ENCODE measurements at regions not wholly inside any gene's neighbourhood (a gene's known extent, or its start where the extent isn't known, plus 50 kb on each side); places are given as distances from the start of the nearest gene placed in this dataset.

DNA sequence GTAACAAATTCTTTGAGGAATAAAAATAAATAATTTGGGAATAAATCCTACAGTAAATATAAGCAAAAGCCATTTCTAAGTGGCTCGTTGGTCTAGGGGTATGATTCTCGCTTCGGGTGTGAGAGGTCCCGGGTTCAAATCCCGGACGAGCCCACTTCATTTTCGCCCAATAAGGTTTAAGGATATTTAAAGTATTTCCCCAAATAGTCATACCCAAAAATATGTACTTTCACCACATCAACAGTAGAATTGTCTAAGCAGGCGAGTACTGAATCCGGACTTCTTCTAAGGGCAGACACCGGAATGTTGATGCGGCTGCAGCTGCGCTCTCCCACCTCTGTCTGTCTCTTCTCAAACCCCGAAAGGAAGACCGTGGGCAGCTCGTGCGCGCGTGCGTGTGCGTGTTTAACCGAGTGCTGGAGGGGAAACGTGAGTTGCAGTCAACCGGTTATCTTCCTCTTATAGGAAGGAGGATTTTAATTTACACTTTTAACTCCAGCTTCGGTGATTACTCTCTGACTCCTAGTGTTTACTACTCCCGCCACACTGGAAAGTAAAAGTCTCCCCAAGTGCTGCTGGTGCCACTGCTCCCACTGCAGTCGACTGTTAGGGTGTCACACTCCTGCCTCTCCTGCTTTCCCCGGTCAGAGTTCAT lies 155.7 kb upstream of the PRSS16 start (continued):
- 0 out of 2 replicates have a peak, but pooled peaks have one; percentile 82 for TF ChIP-seq NFATC3 (CRISPR knock-in tag; IDR thresholded peaks at IDR 0.05)
- TF ChIP-seq, protein P1, sequence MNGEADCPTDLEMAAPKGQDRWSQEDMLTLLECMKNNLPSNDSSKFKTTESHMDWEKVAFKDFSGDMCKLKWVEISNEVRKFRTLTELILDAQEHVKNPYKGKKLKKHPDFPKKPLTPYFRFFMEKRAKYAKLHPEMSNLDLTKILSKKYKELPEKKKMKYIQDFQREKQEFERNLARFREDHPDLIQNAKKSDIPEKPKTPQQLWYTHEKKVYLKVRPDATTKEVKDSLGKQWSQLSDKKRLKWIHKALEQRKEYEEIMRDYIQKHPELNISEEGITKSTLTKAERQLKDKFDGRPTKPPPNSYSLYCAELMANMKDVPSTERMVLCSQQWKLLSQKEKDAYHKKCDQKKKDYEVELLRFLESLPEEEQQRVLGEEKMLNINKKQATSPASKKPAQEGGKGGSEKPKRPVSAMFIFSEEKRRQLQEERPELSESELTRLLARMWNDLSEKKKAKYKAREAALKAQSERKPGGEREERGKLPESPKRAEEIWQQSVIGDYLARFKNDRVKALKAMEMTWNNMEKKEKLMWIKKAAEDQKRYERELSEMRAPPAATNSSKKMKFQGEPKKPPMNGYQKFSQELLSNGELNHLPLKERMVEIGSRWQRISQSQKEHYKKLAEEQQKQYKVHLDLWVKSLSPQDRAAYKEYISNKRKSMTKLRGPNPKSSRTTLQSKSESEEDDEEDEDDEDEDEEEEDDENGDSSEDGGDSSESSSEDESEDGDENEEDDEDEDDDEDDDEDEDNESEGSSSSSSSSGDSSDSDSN (CRISPR knock-in tag; IDR thresholded peaks at IDR 0.05): no peak
- TF ChIP-seq IRF2 (CRISPR knock-in tag; IDR thresholded peaks at IDR 0.05): 0 out of 2 replicates have a peak, but pooled peaks have one; percentile 10
- TF ChIP-seq TEAD3 (CRISPR knock-in tag; optimal IDR thresholded peaks at IDR 0.05; ENCODE audit: borderline replicate concordance): peak; percentile 28
- TF ChIP-seq DMAP1 (CRISPR knock-in tag; IDR thresholded peaks at IDR 0.05): 0 out of 2 replicates have a peak, but pooled peaks have one; percentile 19
- no peak for TF ChIP-seq ZMYM3 (CRISPR knock-in tag; IDR thresholded peaks at IDR 0.05)
- TF ChIP-seq ZNF564 (CRISPR knock-in tag; IDR thresholded peaks at IDR 0.05): no peak
- 0 out of 2 replicates have a peak, but pooled peaks have one; percentile 60 for TF ChIP-seq ZC3H4 (CRISPR knock-in tag; IDR thresholded peaks at IDR 0.05; ENCODE audit: borderline replicate concordance)
- TF ChIP-seq, protein P2, sequence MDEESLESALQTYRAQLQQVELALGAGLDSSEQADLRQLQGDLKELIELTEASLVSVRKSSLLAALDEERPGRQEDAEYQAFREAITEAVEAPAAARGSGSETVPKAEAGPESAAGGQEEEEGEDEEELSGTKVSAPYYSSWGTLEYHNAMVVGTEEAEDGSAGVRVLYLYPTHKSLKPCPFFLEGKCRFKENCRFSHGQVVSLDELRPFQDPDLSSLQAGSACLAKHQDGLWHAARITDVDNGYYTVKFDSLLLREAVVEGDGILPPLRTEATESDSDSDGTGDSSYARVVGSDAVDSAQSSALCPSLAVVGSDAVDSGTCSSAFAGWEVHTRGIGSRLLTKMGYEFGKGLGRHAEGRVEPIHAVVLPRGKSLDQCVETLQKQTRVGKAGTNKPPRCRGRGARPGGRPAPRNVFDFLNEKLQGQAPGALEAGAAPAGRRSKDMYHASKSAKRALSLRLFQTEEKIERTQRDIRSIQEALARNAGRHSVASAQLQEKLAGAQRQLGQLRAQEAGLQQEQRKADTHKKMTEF (CRISPR knock-in tag; IDR thresholded peaks at IDR 0.05): 0 out of 2 replicates have a peak, but pooled peaks have one; percentile 38
- TF ChIP-seq, protein P3, sequence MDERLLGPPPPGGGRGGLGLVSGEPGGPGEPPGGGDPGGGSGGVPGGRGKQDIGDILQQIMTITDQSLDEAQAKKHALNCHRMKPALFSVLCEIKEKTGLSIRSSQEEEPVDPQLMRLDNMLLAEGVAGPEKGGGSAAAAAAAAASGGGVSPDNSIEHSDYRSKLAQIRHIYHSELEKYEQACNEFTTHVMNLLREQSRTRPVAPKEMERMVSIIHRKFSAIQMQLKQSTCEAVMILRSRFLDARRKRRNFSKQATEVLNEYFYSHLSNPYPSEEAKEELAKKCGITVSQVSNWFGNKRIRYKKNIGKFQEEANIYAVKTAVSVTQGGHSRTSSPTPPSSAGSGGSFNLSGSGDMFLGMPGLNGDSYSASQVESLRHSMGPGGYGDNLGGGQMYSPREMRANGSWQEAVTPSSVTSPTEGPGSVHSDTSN (CRISPR knock-in tag; IDR thresholded peaks at IDR 0.05): no peak
- no peak for TF ChIP-seq FOXK2 (IDR thresholded peaks at IDR 0.05)
- TF ChIP-seq, protein P4, sequence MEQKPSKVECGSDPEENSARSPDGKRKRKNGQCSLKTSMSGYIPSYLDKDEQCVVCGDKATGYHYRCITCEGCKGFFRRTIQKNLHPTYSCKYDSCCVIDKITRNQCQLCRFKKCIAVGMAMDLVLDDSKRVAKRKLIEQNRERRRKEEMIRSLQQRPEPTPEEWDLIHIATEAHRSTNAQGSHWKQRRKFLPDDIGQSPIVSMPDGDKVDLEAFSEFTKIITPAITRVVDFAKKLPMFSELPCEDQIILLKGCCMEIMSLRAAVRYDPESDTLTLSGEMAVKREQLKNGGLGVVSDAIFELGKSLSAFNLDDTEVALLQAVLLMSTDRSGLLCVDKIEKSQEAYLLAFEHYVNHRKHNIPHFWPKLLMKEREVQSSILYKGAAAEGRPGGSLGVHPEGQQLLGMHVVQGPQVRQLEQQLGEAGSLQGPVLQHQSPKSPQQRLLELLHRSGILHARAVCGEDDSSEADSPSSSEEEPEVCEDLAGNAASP (CRISPR knock-in tag; IDR thresholded peaks at IDR 0.05; ENCODE audit: borderline replicate concordance): 0 out of 2 replicates have a peak, but pooled peaks have one; percentile 15
- TF ChIP-seq FOXK1 (CRISPR knock-in tag; IDR thresholded peaks at IDR 0.05; ENCODE audit: borderline replicate concordance, low read depth): 0 out of 2 replicates have a peak, but pooled peaks have one; percentile 11
- TF ChIP-seq, protein P5, sequence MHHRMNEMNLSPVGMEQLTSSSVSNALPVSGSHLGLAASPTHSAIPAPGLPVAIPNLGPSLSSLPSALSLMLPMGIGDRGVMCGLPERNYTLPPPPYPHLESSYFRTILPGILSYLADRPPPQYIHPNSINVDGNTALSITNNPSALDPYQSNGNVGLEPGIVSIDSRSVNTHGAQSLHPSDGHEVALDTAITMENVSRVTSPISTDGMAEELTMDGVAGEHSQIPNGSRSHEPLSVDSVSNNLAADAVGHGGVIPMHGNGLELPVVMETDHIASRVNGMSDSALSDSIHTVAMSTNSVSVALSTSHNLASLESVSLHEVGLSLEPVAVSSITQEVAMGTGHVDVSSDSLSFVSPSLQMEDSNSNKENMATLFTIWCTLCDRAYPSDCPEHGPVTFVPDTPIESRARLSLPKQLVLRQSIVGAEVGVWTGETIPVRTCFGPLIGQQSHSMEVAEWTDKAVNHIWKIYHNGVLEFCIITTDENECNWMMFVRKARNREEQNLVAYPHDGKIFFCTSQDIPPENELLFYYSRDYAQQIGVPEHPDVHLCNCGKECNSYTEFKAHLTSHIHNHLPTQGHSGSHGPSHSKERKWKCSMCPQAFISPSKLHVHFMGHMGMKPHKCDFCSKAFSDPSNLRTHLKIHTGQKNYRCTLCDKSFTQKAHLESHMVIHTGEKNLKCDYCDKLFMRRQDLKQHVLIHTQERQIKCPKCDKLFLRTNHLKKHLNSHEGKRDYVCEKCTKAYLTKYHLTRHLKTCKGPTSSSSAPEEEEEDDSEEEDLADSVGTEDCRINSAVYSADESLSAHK (CRISPR knock-in tag; IDR thresholded peaks at IDR 0.05; ENCODE audit: borderline replicate concordance): no peak
- no peak for TF ChIP-seq ZNF772 (CRISPR knock-in tag; IDR thresholded peaks at IDR 0.05)
- no peak for TF ChIP-seq MBD4 (IDR thresholded peaks at IDR 0.05; ENCODE audit: borderline replicate concordance, low read length)
- TF ChIP-seq, protein P6, sequence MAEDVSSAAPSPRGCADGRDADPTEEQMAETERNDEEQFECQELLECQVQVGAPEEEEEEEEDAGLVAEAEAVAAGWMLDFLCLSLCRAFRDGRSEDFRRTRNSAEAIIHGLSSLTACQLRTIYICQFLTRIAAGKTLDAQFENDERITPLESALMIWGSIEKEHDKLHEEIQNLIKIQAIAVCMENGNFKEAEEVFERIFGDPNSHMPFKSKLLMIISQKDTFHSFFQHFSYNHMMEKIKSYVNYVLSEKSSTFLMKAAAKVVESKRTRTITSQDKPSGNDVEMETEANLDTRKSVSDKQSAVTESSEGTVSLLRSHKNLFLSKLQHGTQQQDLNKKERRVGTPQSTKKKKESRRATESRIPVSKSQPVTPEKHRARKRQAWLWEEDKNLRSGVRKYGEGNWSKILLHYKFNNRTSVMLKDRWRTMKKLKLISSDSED (CRISPR knock-in tag; IDR thresholded peaks at IDR 0.05): no peak
- TF ChIP-seq ZNF24 (IDR thresholded peaks at IDR 0.05): peak; percentile 95
- 0 out of 2 replicates have a peak, but pooled peaks have one; percentile 34 for TF ChIP-seq PPARG (CRISPR knock-in tag; conservative IDR thresholded peaks at IDR 0.05)
- 0 out of 2 replicates have a peak, but pooled peaks have one; percentile 24 for TF ChIP-seq KMT2A (CRISPR knock-in tag; IDR thresholded peaks at IDR 0.05)
- no peak for TF ChIP-seq ELF3 (CRISPR knock-in tag; IDR thresholded peaks at IDR 0.05)

Data from HepG2 (cell line).